ENCODE measurements at regions not wholly inside any gene's neighbourhood (a gene's known extent, or its start where the extent isn't known, plus 50 kb on each side); places are given as distances from the start of the nearest gene placed in this dataset.

DNA sequence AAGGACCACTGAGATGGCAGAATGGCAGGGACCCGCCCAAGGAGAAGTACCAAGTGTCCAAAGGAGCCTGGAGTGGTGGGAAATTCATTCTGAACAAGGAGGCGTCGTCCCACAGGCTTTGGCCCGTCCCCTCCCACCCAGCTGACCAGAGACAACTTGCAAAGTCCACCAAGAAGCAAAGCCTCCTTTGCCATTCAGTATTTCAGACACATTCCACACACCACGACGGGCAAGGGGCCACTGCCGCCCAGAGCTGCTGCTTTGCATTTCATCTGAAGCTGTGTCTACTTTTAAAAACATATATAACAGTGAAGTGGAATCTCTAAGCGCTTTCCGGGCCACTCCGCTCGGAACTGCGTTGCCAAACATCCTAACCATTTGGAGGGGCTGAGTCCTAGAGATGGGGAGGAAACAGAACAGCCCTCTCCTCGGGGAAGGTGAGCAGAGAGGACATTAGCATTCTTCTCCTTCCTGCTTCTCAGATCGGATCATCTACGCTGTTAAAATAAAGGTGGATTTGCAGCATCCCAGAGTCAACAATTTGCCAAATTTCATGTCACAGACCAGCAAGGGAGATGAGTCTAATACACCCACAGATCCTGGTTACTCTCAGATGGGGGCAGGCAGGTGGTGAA is 89.0 kb upstream of the ZNF507 start:
- no peaks in the 10 kb centered on the region for H3K9me3 ChIP-seq
- intact Hi-C loops (cut with DNase I): no loop called here
- H3K4me3 ChIP-seq: no peak overlapping the region
- H3K4me1 ChIP-seq: no peaks in the 10 kb centered on the region
- H3K27me3 ChIP-seq: no peaks in the 10 kb centered on the region
- H3K27ac ChIP-seq: no peak overlapping the region
- peak in 1 of 2 donors; percentile 67 for DNase-seq (ENCODE audit: extremely low spot score in 2 of 2)
- no peak for TF ChIP-seq POLR2AphosphoS5 (IDR thresholded peaks at IDR 0.05; ENCODE audit: insufficient read depth in 1 of 2, low read depth in 1 of 2)
- no peak for TF ChIP-seq POLR2A (IDR thresholded peaks at IDR 0.05)
- TF ChIP-seq, protein P1, sequence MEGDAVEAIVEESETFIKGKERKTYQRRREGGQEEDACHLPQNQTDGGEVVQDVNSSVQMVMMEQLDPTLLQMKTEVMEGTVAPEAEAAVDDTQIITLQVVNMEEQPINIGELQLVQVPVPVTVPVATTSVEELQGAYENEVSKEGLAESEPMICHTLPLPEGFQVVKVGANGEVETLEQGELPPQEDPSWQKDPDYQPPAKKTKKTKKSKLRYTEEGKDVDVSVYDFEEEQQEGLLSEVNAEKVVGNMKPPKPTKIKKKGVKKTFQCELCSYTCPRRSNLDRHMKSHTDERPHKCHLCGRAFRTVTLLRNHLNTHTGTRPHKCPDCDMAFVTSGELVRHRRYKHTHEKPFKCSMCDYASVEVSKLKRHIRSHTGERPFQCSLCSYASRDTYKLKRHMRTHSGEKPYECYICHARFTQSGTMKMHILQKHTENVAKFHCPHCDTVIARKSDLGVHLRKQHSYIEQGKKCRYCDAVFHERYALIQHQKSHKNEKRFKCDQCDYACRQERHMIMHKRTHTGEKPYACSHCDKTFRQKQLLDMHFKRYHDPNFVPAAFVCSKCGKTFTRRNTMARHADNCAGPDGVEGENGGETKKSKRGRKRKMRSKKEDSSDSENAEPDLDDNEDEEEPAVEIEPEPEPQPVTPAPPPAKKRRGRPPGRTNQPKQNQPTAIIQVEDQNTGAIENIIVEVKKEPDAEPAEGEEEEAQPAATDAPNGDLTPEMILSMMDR (IDR thresholded peaks at IDR 0.05): no peak
- no peaks in the 10 kb centered on the region for H3K36me3 ChIP-seq

DNA sequence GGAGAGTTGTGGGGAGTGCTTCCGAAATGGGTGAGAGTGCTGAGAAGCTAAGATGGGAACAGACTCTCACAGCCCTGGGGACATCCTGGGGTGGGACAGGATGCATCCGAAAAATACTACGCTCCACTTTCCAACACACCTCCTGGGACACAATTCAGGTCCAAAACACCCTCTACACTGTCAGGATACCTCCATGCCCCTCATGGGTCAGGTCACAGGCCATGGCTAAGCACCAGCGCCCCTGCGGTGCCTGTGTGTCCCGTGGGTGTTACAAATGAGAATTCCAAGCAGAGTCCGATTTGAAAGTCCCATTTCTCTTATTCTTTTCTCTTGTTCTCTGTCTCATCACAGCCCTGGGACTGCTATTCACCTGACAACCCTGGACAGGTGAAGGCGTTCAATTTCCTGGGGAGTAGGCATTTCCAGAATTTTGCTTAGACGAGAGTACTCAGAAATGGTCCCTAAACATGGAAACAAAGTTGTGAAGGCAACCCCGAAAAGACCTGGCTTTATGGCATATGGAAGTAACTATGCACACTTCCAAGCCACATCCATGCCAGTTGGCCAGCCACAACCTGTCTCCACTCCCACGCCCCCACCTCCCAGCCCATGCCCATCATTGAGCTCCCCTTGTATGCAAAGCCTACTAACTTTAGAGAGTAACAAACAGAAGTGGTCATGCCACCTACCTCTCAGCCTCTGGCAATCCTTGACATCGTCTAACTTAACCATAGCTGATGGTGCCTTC is 87.9 kb upstream of the ZNF507 start:
- no peak overlapping the region for H3K27ac ChIP-seq
- intact Hi-C loops (cut with DNase I): no loop called here
- peak in 1 of 2 donors; percentile 67 for DNase-seq (ENCODE audit: extremely low spot score in 2 of 2)
- TF ChIP-seq POLR2AphosphoS5 (IDR thresholded peaks at IDR 0.05; ENCODE audit: insufficient read depth in 1 of 2, low read depth in 1 of 2): no peak
- TF ChIP-seq, protein P1 (IDR thresholded peaks at IDR 0.05): no peak
- H3K4me3 ChIP-seq: no peak overlapping the region
- H3K27me3 ChIP-seq: no peaks in the 10 kb centered on the region
- H3K4me1 ChIP-seq: no peaks in the 10 kb centered on the region
- H3K36me3 ChIP-seq: no peaks in the 10 kb centered on the region
- H3K9me3 ChIP-seq: no peaks in the 10 kb centered on the region

DNA sequence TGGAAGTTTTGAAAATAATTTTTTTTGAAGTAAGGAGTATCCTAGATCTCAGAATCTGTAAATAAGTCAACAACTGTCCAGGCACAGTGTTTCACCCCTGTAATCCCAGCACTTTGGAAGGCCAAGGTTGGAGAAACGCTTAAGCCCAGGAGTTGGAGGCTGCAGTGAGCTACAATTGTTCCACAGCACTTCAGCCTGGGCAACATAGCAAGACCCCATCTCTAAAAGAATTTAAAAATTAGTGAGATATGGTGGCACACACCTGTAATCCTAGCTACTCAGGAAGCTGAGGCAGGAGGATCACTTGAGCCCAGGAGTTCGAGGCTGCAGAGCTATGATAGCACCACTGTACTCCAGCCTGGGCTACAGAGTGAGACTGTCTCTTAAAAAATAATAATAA is 87.2 kb upstream of the ZNF507 start:
- intact Hi-C loops (cut with DNase I): no loop called here
- DNase-seq (ENCODE audit: extremely low spot score in 2 of 2): peak in 1 of 2 donors; percentile 28
- no peak for TF ChIP-seq POLR2AphosphoS5 (IDR thresholded peaks at IDR 0.05; ENCODE audit: insufficient read depth in 1 of 2, low read depth in 1 of 2)
- TF ChIP-seq POLR2A (IDR thresholded peaks at IDR 0.05): no peak
- TF ChIP-seq, protein P1 (IDR thresholded peaks at IDR 0.05): no peak

DNA sequence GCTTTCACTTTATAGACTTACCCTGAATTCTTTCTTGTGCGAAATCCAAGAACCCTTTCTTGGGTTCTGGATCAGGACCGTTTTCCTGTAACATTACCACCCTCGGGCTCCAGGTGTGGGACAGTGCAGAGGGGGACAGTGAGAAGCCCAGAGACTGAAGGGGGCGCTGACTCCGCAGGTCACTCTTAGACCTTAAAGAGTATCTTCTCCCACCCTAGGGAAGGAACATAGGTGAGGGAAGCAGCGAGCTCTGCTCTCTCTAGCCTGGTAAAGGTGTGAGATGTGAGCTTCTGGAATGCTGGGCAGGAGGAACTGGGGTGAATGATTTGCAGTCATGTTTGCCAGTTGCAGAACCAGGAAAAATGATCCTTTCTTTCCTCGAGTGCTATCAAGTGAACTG is 80.8 kb upstream of the ZNF507 start:
- intact Hi-C loops (cut with DNase I): no loop called here
- DNase-seq (ENCODE audit: extremely low spot score in 2 of 2): peak in 1 of 2 donors; percentile 61
- Histone ChIP-seq H3K36me3 (no peaks in the 10 kb centered on the region), H3K4me1 (no peaks in the 10 kb centered on the region), H3K9me3 (no peaks in the 10 kb centered on the region), H3K27ac (no peak overlapping the region), H3K27me3 (no peaks in the 10 kb centered on the region), H3K4me3 (no peak overlapping the region)
- TF ChIP-seq POLR2AphosphoS5 (IDR thresholded peaks at IDR 0.05; ENCODE audit: insufficient read depth in 1 of 2, low read depth in 1 of 2): no peak
- TF ChIP-seq, protein P1 (IDR thresholded peaks at IDR 0.05): no peak

More for the DNA sequence above, 87.2 kb upstream of the ZNF507 start:
- H3K4me3 ChIP-seq: no peak overlapping the region
- H3K27me3 ChIP-seq: no peaks in the 10 kb centered on the region
- H3K36me3 ChIP-seq: no peaks in the 10 kb centered on the region
- no peaks in the 10 kb centered on the region for H3K4me1 ChIP-seq
- H3K27ac ChIP-seq: no peak overlapping the region
- no peaks in the 10 kb centered on the region for H3K9me3 ChIP-seq

DNA sequence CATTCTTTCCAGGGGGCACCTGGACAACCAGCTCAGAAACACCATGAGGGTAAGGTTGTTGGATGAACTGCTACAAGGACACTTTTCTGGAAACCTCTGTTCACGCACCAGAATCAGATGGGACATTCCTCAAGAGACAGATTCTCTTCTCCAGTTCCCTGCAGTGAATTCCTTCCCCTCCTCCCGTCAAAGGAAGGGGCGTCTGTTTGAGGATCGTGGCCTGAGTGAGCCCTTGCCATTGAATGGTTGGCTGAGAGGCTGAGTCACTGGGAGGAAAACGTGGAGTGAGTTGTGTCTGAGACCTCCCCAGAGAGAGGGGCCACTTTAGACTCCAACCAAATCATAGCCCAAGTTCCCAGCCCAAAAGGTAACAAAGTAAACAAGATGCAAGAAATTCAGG is 79.4 kb upstream of the ZNF507 start:
- intact Hi-C loops (cut with DNase I): no loop called here
- TF ChIP-seq POLR2A (IDR thresholded peaks at IDR 0.05): no peak
- TF ChIP-seq POLR2AphosphoS5 (IDR thresholded peaks at IDR 0.05; ENCODE audit: insufficient read depth in 1 of 2, low read depth in 1 of 2): no peak
- TF ChIP-seq, protein P1 (IDR thresholded peaks at IDR 0.05): no peak
- Histone ChIP-seq H3K4me1 (no peaks in the 10 kb centered on the region), H3K27ac (no peak overlapping the region), H3K27me3 (no peaks in the 10 kb centered on the region), H3K9me3 (no peaks in the 10 kb centered on the region), H3K4me3 (no peak overlapping the region), H3K36me3 (no peaks in the 10 kb centered on the region)
- DNase-seq (ENCODE audit: extremely low spot score in 2 of 2): peak in 1 of 2 donors; percentile 70
